K562 (cell line): ENCODE measurements at regions not wholly inside any gene's neighbourhood (a gene's known extent, or its start where the extent isn't known, plus 50 kb on each side); places are given as distances from the start of the nearest gene placed in this dataset.

Source experiments
- ARID2 ChIP-seq: fragments of 450-650 bp; IDR thresholded peaks from 2 replicates; pipeline ENCODE4 v1.6.1; 2017; ENCODE audit warnings: antibody characterized with exemption, mild to moderate bottlenecking
- EP300 ChIP-seq: IDR thresholded peaks from 2 replicates; pipeline ENCODE4 v1.6.1; 2012; ENCODE audit warnings: low read length, improper control_type of control experiment
- XRCC5 ChIP-seq: fragments of 200-400 bp; formaldehyde crosslinking; IDR thresholded peaks from 2 replicates; pipeline ENCODE4 v1.6.1; 2017; ENCODE audit warnings: low read depth, mild to moderate bottlenecking, low read length
- YY1 ChIP-seq, 3 experiments: IDR thresholded peaks; 2 replicates each; pipeline ENCODE4 v1.6.1; 2011; ENCODE audit warnings: low read length in 2 of 3, mild to moderate bottlenecking in 2 of 3, moderate library complexity in 2 of 3, borderline replicate concordance in 1 of 3, control low read depth in 1 of 3, low read depth in 1 of 3; ENCODE audit not compliant: insufficient read depth in 3 of 3, insufficient replicate concordance in 2 of 3, control insufficient read depth in 1 of 3, insufficient read length in 1 of 3; ENCODE audit errors: extremely low read depth in 1 of 3
- ZFX ChIP-seq: sonication (generic); formaldehyde crosslinking; IDR thresholded peaks from 2 replicates; pipeline ENCODE4 v1.8.0; 2022; ENCODE audit warnings: mild to moderate bottlenecking, missing genetic modification reagents, moderate library complexity
- TF ChIP-seq, protein P1 (sequence below), 2 experiments: fragments of 250-450 bp in 1 of 2; fragments of 450-650 bp in 1 of 2; sonication (Bioruptor Pico) in 1 of 2; IDR thresholded peaks; 2 replicates each; pipeline versions ENCODE4 v1.6.1 to v1.8.0; 2016 to 2021; ENCODE audit warnings: mild to moderate bottlenecking in 2 of 2, moderate library complexity in 2 of 2, missing compliant biosample characterization in 1 of 2, missing genetic modification characterization in 1 of 2

DNA sequence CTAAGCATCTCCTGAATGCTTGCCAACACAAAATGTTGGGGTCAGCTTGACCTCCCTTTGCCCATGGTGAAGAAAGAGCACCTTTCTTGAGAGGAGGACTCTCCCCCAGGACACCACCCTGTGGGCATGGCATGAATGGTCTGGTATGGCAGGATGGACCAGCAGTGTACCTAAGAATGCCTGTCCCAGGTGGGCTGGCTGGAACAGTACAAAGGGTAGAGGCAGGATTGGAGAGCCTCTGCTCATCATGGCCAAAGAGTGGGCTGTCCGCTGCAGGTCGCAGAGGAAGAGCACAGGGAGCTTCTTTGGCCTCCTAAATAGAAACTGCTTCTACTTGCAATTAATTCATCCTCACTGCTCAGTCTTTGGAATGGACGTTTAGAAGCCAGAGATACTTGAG is 131.6 kb upstream of the OSMR start:
- TF ChIP-seq ZFX (no peak), EP300 (no peak), YY1 (IDR thresholded peaks at IDR 0.05; ENCODE audit: borderline replicate concordance in 1 of 3, control insufficient read depth in 1 of 3, extremely low read depth in 1 of 3, insufficient read depth in 3 of 3, insufficient read length in 1 of 3, insufficient replicate concordance in 2 of 3, low read depth in 1 of 3, low read length in 2 of 3) (no peak), XRCC5 (no peak), ARID2 (no peak)
- TF ChIP-seq, protein P1, sequence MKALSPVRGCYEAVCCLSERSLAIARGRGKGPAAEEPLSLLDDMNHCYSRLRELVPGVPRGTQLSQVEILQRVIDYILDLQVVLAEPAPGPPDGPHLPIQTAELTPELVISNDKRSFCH (CRISPR knock-in tag; IDR thresholded peaks at IDR 0.05): no peak
- TF ChIP-seq, protein P1 (tag; IDR thresholded peaks at IDR 0.05): no peak
